HFFc6 (cell line): ENCODE measurements at regions not wholly inside any gene's neighbourhood (a gene's known extent, or its start where the extent isn't known, plus 50 kb on each side); places are given as distances from the start of the nearest gene placed in this dataset.

Experiments used
- DNase-seq: peaks from one replicate; pipeline ENCODE4 v3.0.0-alpha.2; 2018
- H3K27ac Mint-ChIP-seq: 2 replicates; pipeline ENCODE4 v1.8.0; 2020; ENCODE audit warnings: mild to moderate bottlenecking, mixed read lengths
- H3K27me3 Mint-ChIP-seq: 2 replicates; pipeline ENCODE4 v1.8.0; 2021; ENCODE audit warnings: mild to moderate bottlenecking, moderate library complexity, mixed read lengths; ENCODE audit not compliant: insufficient read depth
- H3K36me3 Mint-ChIP-seq: 2 replicates; pipeline ENCODE4 v1.8.0; 2021; ENCODE audit warnings: low read depth, mixed read lengths
- H3K4me1 Mint-ChIP-seq: 2 replicates; pipeline ENCODE4 v1.8.0; 2020; ENCODE audit warnings: low read depth, mixed read lengths
- H3K4me3 Mint-ChIP-seq: 2 replicates; pipeline ENCODE4 v1.8.0; 2020; ENCODE audit warnings: mild to moderate bottlenecking, moderate library complexity, mixed read lengths
- H3K9me3 Mint-ChIP-seq: 2 replicates; pipeline ENCODE4 v1.8.0; 2020; ENCODE audit warnings: mild to moderate bottlenecking, mixed read lengths
- TF ChIP-seq, protein P1 (sequence below): fragments of 200-600 bp; sonication (generic); IDR thresholded peaks from 2 replicates; pipeline ENCODE4 v1.5.0; 2021; ENCODE audit warnings: antibody characterized with exemption, mild to moderate bottlenecking

DNA sequence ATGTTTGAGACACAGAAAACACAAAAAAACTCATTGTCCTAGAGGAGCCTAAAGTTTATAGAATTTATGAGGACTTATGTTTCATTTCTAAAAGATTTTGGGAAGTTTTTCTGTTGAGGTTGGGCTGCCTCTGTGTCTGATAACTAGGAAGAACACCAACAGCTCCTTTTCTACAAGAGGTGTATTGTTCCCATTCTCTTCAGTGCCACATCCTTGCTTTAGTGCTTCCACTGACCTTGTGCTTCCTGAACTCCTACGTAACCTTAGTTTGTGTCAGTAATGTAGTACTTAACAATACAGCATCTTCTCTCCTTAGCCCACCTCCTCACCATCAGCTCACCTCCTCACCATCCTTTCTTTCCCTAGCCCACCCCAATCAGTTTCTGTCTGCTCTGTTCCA lies 117.3 kb upstream of the TNC start:
- H3K27ac Mint-ChIP-seq = no peak overlapping the region
- no peak overlapping the region for H3K4me3 Mint-ChIP-seq
- H3K9me3 Mint-ChIP-seq = no peaks in the 10 kb centered on the region
- TF ChIP-seq, protein P1, sequence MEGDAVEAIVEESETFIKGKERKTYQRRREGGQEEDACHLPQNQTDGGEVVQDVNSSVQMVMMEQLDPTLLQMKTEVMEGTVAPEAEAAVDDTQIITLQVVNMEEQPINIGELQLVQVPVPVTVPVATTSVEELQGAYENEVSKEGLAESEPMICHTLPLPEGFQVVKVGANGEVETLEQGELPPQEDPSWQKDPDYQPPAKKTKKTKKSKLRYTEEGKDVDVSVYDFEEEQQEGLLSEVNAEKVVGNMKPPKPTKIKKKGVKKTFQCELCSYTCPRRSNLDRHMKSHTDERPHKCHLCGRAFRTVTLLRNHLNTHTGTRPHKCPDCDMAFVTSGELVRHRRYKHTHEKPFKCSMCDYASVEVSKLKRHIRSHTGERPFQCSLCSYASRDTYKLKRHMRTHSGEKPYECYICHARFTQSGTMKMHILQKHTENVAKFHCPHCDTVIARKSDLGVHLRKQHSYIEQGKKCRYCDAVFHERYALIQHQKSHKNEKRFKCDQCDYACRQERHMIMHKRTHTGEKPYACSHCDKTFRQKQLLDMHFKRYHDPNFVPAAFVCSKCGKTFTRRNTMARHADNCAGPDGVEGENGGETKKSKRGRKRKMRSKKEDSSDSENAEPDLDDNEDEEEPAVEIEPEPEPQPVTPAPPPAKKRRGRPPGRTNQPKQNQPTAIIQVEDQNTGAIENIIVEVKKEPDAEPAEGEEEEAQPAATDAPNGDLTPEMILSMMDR = no peak
- no peaks in the 10 kb centered on the region for H3K36me3 Mint-ChIP-seq
- no peak for DNase-seq
- H3K4me1 Mint-ChIP-seq = peaks cover 13% of the 10 kb centered on the region
- H3K27me3 Mint-ChIP-seq = peaks cover 6% of the 10 kb centered on the region

DNA sequence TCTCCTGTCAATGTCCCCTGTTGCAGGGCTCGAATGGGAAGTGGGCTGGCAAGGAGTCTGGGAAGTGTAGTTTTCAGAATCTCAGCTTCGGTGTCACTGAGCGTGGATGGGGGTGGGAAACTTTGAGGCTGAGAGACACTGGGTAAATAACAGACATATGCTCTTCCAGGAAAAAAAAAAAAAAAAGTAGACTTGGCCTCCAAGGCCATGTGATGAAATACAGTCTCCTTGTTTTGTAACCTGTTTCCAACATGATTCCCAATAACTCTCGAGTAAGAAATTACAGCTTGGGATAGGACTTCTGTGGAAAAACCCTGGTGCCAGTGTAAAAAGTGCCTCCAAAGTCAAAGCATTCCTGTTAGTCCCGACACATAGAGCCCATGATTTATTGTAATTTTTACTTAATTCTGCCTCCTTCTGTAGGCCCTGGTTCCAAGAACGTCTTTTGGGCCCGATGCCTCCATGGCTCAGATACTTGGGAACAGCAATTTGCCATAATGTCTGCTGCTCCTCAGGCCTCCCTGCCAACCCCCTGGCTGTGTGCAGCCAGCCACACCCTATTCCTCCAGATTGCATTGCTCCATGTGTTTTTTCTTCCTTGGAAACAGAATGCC lies 119.5 kb upstream of the TNC start:
- Mint-ChIP-seq H3K27ac (no peak overlapping the region), H3K27me3 (peaks cover 6% of the 10 kb centered on the region), H3K36me3 (no peaks in the 10 kb centered on the region), H3K4me1 (peaks cover 13% of the 10 kb centered on the region), H3K4me3 (no peak overlapping the region), H3K9me3 (no peaks in the 10 kb centered on the region)
- no peak for DNase-seq
- TF ChIP-seq, protein P1 = no peak

DNA sequence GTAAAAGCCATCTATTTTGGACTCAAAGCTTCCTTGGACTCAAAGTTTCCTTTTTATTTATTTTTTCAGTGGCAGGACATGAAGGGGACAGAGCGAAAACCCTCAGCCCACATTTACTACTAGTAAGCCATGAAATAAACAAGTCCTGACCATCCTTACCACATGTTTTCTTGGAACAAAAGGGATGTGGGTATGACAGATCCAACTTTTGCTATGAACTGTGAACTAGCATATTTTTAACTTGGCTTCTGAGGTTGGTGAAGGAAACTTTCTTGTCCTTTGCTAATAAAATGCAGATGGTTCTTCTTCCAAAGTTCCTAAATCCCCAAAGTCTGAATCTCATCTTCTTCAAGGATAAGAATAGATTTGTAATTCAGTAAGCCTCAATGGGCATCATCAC lies 122.7 kb upstream of the TNC start:
- H3K9me3 Mint-ChIP-seq = no peaks in the 10 kb centered on the region
- H3K27ac Mint-ChIP-seq = no peak overlapping the region
- H3K36me3 Mint-ChIP-seq = no peaks in the 10 kb centered on the region
- TF ChIP-seq, protein P1 = no peak
- H3K4me1 Mint-ChIP-seq = no peaks in the 10 kb centered on the region
- H3K27me3 Mint-ChIP-seq = peaks cover 4% of the 10 kb centered on the region
- no peak for DNase-seq
- H3K4me3 Mint-ChIP-seq = no peak overlapping the region

DNA sequence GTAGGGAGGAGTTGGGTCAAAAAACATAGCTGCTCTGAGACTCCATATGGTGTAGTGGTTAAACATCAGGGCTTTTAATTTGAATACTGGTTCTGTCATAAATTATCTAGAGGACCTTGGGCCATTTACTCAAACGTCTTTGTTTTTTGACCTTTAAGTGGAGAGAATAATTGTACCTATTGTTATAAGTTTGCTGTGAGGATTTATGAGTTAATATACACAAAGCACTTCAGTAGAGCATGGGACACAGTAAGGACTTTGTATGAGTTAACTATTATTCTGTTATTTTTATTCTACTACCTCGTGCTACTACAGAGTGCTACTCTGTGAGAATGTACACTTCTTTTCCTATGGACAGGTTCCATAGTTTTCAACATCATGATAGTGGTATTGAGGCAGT lies 123.7 kb upstream of the TNC start:
- H3K9me3 Mint-ChIP-seq = no peaks in the 10 kb centered on the region
- H3K4me1 Mint-ChIP-seq = no peaks in the 10 kb centered on the region
- TF ChIP-seq, protein P1 = no peak
- no peak overlapping the region for H3K27ac Mint-ChIP-seq
- peaks cover 4% of the 10 kb centered on the region for H3K27me3 Mint-ChIP-seq
- DNase-seq = no peak
- no peak overlapping the region for H3K4me3 Mint-ChIP-seq
- H3K36me3 Mint-ChIP-seq = no peaks in the 10 kb centered on the region

DNA sequence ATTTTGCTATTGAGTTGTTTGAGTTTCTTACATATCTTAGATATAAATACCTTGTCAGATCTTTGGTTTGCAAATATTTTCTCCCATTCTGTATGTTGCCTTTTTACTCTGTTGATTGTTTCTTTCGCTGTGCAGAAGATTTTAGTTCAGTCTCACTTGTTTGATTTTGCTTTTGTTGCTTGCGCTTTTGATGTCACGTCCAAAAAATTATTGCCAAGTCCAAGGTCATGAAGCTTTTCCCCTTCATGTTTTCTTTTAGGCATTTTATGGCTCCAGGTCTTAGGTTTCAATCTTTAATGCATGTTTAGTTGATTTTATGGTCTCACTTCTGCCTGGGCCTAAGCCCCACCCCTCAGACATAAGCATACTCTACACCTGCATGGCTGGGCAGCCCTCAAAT lies 131.5 kb upstream of the TNC start:
- no peaks in the 10 kb centered on the region for H3K9me3 Mint-ChIP-seq
- no peaks in the 10 kb centered on the region for H3K36me3 Mint-ChIP-seq
- TF ChIP-seq, protein P1 = no peak
- peaks cover 27% of the 10 kb centered on the region for H3K4me1 Mint-ChIP-seq
- no peak for DNase-seq
- no peak overlapping the region for H3K4me3 Mint-ChIP-seq
- peak overlapping the region; percentile 87 for H3K27ac Mint-ChIP-seq
- no peaks in the 10 kb centered on the region for H3K27me3 Mint-ChIP-seq

DNA sequence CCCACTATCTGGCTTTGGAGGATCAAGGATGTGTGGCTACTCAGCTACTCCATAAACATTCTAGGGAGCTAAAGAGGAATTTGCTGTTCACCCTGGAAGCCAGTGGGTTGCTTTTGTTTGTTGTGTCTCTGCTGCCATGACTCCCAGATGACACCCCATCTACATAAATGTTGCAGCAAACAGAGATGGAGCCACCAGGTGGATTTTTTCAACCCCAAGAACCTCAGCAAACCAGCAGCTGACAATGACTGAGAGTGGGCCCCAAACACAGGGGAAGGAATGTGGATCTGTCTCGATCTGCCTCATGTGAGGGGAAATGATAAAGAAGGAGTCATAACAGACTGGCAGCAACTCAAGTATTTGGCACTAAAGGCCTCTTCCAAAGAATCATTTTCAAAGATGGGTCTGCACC lies 132.7 kb upstream of the TNC start:
- no peaks in the 10 kb centered on the region for H3K27me3 Mint-ChIP-seq
- DNase-seq = peak; percentile 95
- no peaks in the 10 kb centered on the region for H3K9me3 Mint-ChIP-seq
- H3K27ac Mint-ChIP-seq = peak overlapping the region; percentile 87
- peaks cover 27% of the 10 kb centered on the region for H3K4me1 Mint-ChIP-seq
- TF ChIP-seq, protein P1 = peak; percentile 39; the same call in 1 of the 2 replicates
- no peaks in the 10 kb centered on the region for H3K36me3 Mint-ChIP-seq
- peak overlapping the region; percentile 1; the same call in 1 of the 2 replicates for H3K4me3 Mint-ChIP-seq
